ENCODE measurements at regions not wholly inside any gene's neighbourhood (a gene's known extent, or its start where the extent isn't known, plus 50 kb on each side); places are given as distances from the start of the nearest gene placed in this dataset.

DNA sequence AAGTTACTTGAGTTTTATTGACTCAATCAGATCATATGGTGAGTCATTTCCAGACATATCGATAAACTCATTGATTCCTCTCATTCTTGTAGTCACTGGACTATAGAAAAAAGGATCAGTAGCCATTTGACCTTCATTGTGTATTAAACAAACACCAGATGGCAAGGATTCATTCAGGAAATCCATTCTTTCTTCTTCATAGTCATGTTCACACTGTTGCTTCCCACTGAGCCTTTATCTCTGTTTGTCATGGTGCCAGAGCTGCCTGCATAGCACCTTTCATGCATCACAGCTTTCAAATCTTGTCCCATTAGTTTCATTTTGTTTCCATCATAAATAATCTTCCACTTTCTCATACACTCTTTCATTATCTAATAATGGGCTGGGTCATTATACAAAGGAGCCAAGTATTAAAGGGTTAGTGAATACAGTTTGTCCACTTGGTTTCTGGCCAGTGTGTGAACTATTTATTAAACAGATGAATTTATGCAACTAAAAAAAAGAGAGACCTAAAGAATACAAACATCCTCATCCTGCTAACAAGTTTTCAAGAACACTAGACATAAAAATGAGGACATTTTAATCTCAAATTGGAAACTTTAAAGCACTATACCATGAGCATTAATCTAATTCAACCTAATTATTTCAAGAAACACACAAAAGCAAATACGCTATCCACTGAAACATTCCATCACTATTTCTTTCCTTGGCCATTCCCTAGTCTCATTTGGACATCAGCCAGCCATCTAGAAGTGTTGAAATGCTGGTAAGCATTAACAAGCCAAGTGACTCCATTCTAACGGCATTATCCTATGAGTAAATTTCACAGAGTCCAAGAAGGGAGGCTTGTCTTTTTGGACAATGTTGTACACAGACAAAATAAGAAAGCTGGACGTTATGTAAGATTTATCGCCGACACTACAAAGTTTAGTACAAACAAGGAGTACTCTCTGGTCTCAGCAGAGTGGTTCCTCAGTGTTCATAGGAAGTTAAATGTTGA lies 476.5 kb downstream of the FOXG1 start:
- TF ChIP-seq, protein P1, sequence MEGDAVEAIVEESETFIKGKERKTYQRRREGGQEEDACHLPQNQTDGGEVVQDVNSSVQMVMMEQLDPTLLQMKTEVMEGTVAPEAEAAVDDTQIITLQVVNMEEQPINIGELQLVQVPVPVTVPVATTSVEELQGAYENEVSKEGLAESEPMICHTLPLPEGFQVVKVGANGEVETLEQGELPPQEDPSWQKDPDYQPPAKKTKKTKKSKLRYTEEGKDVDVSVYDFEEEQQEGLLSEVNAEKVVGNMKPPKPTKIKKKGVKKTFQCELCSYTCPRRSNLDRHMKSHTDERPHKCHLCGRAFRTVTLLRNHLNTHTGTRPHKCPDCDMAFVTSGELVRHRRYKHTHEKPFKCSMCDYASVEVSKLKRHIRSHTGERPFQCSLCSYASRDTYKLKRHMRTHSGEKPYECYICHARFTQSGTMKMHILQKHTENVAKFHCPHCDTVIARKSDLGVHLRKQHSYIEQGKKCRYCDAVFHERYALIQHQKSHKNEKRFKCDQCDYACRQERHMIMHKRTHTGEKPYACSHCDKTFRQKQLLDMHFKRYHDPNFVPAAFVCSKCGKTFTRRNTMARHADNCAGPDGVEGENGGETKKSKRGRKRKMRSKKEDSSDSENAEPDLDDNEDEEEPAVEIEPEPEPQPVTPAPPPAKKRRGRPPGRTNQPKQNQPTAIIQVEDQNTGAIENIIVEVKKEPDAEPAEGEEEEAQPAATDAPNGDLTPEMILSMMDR (IDR thresholded peaks at IDR 0.05; ENCODE audit: extremely low read depth, insufficient read depth, missing control alignments) = no peak
- in situ Hi-C loops (cut with MboI; ENCODE audit: low pct_unique_long_range_greater_than_20kb, low sequenced_read_pairs, unreplicated experiment) = no loop called here
- DNase-seq (ENCODE audit: low spot score) = no peak

DNA sequence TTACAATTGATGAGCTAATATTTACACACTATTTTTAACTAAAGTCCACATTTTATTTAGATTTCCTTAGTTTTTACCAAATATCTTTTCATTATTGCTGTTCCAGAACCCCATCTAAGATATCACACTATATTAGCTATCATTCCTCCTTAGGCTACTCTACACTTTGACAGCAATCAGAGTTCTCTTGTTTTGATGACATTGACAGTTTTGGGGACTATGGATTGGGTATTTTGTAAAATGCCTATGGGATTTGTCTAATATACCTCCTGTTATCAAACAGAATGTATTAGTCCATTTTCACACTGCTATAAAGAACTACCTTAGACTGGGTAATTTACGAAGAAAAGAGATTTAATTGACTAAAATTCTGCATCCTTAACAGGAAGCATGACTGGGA lies 489.1 kb downstream of the FOXG1 start:
- no peak for DNase-seq (ENCODE audit: low spot score)
- TF ChIP-seq, protein P1 (IDR thresholded peaks at IDR 0.05; ENCODE audit: extremely low read depth, insufficient read depth, missing control alignments) = no peak
- in situ Hi-C loops (cut with MboI; ENCODE audit: low pct_unique_long_range_greater_than_20kb, low sequenced_read_pairs, unreplicated experiment) = no loop called here

DNA sequence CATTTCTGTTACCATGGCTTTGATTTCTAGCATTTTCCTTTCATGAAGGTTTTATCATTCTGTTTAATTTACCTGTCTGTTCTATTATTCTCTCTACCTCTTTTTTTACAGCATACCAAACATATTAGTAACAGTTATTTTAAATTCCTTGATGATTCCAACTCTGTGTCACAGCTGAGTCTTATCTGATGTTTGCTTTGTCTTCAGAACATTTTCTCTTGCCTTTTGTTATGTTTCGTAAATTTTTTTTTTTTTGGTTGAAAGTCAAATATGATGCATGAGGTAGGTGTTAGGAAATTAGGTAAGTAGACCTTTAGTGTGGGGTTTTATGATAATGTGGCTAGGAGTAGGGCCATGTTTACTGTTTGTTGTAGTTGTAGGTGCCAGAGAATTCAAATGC lies 496.4 kb downstream of the FOXG1 start:
- in situ Hi-C loops (cut with MboI; ENCODE audit: low pct_unique_long_range_greater_than_20kb, low sequenced_read_pairs, unreplicated experiment) = no loop called here
- TF ChIP-seq, protein P1 (IDR thresholded peaks at IDR 0.05; ENCODE audit: extremely low read depth, insufficient read depth, missing control alignments) = no peak
- no peak for DNase-seq (ENCODE audit: low spot score)

DNA sequence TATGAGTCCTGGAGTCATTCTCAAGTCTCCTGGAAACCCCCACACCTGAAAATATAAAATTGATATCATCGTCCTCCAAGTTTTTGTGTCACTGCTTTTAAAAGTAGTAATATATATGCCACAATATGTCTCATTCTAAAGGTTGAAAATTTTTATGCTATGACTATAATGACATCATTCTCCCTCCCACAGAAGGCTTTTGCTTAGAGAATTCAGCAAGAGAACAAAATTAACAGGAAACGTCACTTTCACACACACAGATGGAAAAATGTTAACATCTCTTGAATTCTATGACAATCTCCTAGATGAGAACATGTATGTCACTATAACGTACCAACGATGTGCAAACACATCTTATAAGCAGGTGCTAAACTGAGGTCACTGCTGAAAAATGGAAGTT lies 498.3 kb downstream of the FOXG1 start:
- in situ Hi-C loops (cut with MboI; ENCODE audit: low pct_unique_long_range_greater_than_20kb, low sequenced_read_pairs, unreplicated experiment) = no loop called here
- TF ChIP-seq, protein P1 (IDR thresholded peaks at IDR 0.05; ENCODE audit: extremely low read depth, insufficient read depth, missing control alignments) = no peak
- DNase-seq (ENCODE audit: low spot score) = no peak

DNA sequence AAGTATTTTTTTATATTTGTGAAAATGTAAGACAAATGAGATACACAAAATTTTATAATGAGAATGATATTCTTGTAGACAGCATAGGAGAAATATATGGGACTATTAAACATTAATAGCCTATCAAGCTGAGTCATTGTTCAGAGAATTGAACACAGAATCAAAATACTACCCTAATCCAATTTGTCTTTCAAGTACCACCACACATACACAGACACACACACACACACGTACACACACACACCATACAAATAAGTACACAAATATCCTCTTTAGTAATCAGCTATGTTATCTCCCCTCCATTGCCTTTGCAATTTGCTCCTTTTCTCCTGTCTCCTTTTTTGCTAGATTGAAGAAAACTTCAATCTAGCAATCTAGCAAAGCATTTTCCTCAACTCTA lies 499.3 kb downstream of the FOXG1 start:
- TF ChIP-seq, protein P1 (IDR thresholded peaks at IDR 0.05; ENCODE audit: extremely low read depth, insufficient read depth, missing control alignments) = no peak
- in situ Hi-C loops (cut with MboI; ENCODE audit: low pct_unique_long_range_greater_than_20kb, low sequenced_read_pairs, unreplicated experiment) = no loop called here
- DNase-seq (ENCODE audit: low spot score) = no peak

- DNase-seq (ENCODE audit: low spot score) = no peak
- in situ Hi-C loops (cut with MboI; ENCODE audit: low pct_unique_long_range_greater_than_20kb, low sequenced_read_pairs, unreplicated experiment) = no loop called here
- TF ChIP-seq, protein P1 (IDR thresholded peaks at IDR 0.05; ENCODE audit: extremely low read depth, insufficient read depth, missing control alignments) = no peak
Observed at GRCh38 chr14:29271669-29272068, 505.1 kb downstream of the FOXG1 start.

All from GM13977 (cell line).